ENCODE measurements at regions not wholly inside any gene's neighbourhood (a gene's known extent, or its start where the extent isn't known, plus 50 kb on each side); places are given as distances from the start of the nearest gene placed in this dataset.

GRCh38 chr4:38538517-38538916, 125.5 kb upstream of the KLF3 start:
- Histone ChIP-seq H3K9ac (no peak overlapping the region), H3K4me3 (IDR thresholded peaks at IDR 0.05; ENCODE audit: insufficient read depth, low read depth, low read length) (no peak overlapping the region), H3K79me2 (ENCODE audit: insufficient read depth, low read depth) (no peaks in the 10 kb centered on the region), H3K27ac (no peak overlapping the region), H3K27me3 (ENCODE audit: insufficient read depth, low read depth) (no peaks in the 10 kb centered on the region), H4K20me1 (ENCODE audit: insufficient read depth) (no peaks in the 10 kb centered on the region), H3K4me2 (no peak overlapping the region), H2AFZ (ENCODE audit: low read depth) (no peak overlapping the region), H3K36me3 (ENCODE audit: insufficient read depth) (no peaks in the 10 kb centered on the region), H3K4me1 (ENCODE audit: low read depth, poor library complexity, severe bottlenecking) (no peaks in the 10 kb centered on the region)
- no peak for TF ChIP-seq CTCF (conservative IDR thresholded peaks at IDR 0.05; ENCODE audit: low read depth, low read length)

GRCh38 chr4:38539501-38539900, 124.5 kb upstream of the KLF3 start:
- H3K27ac ChIP-seq, result no peak overlapping the region
- no peak overlapping the region for H2AFZ ChIP-seq (ENCODE audit: low read depth)
- H3K9ac ChIP-seq, result no peak overlapping the region
- H3K4me3 ChIP-seq (IDR thresholded peaks at IDR 0.05; ENCODE audit: insufficient read depth, low read depth, low read length), result no peak overlapping the region
- no peaks in the 10 kb centered on the region for H3K4me1 ChIP-seq (ENCODE audit: low read depth, poor library complexity, severe bottlenecking)
- no peaks in the 10 kb centered on the region for H4K20me1 ChIP-seq (ENCODE audit: insufficient read depth)
- H3K27me3 ChIP-seq (ENCODE audit: insufficient read depth, low read depth), result no peaks in the 10 kb centered on the region
- no peaks in the 10 kb centered on the region for H3K79me2 ChIP-seq (ENCODE audit: insufficient read depth, low read depth)
- no peak overlapping the region for H3K4me2 ChIP-seq
- H3K36me3 ChIP-seq (ENCODE audit: insufficient read depth), result no peaks in the 10 kb centered on the region
- TF ChIP-seq CTCF (conservative IDR thresholded peaks at IDR 0.05; ENCODE audit: low read depth, low read length), result no peak

- Histone ChIP-seq H3K79me2 (ENCODE audit: insufficient read depth, low read depth) (no peaks in the 10 kb centered on the region), H3K9ac (no peak overlapping the region), H3K27me3 (ENCODE audit: insufficient read depth, low read depth) (no peaks in the 10 kb centered on the region), H3K4me1 (ENCODE audit: low read depth, poor library complexity, severe bottlenecking) (no peaks in the 10 kb centered on the region), H2AFZ (ENCODE audit: low read depth) (no peak overlapping the region), H3K27ac (no peak overlapping the region), H3K36me3 (ENCODE audit: insufficient read depth) (no peaks in the 10 kb centered on the region), H3K4me2 (no peak overlapping the region), H4K20me1 (ENCODE audit: insufficient read depth) (no peaks in the 10 kb centered on the region), H3K4me3 (IDR thresholded peaks at IDR 0.05; ENCODE audit: insufficient read depth, low read depth, low read length) (no peak overlapping the region)
- no peak for TF ChIP-seq CTCF (conservative IDR thresholded peaks at IDR 0.05; ENCODE audit: low read depth, low read length)
Observed at GRCh38 chr4:38547052-38547451, 116.9 kb upstream of the KLF3 start.

GRCh38 chr4:38548256-38548655, 115.7 kb upstream of the KLF3 start:
- Histone ChIP-seq H3K4me2 (no peak overlapping the region), H3K4me1 (ENCODE audit: low read depth, poor library complexity, severe bottlenecking) (no peaks in the 10 kb centered on the region), H4K20me1 (ENCODE audit: insufficient read depth) (no peaks in the 10 kb centered on the region), H3K9ac (no peak overlapping the region), H3K27ac (no peak overlapping the region), H3K4me3 (IDR thresholded peaks at IDR 0.05; ENCODE audit: insufficient read depth, low read depth, low read length) (no peak overlapping the region), H3K36me3 (ENCODE audit: insufficient read depth) (no peaks in the 10 kb centered on the region), H2AFZ (ENCODE audit: low read depth) (no peak overlapping the region), H3K79me2 (ENCODE audit: insufficient read depth, low read depth) (no peaks in the 10 kb centered on the region), H3K27me3 (ENCODE audit: insufficient read depth, low read depth) (no peaks in the 10 kb centered on the region)
- no peak for TF ChIP-seq CTCF (conservative IDR thresholded peaks at IDR 0.05; ENCODE audit: low read depth, low read length)

- no peaks in the 10 kb centered on the region for H3K27me3 ChIP-seq (ENCODE audit: insufficient read depth, low read depth)
Observed at GRCh38 chr4:38559374-38559773, 104.6 kb upstream of the KLF3 start.

More at GRCh38 chr4:38559374-38559773, 104.6 kb upstream of the KLF3 start:
- Histone ChIP-seq H2AFZ (ENCODE audit: low read depth) (no peak overlapping the region), H3K4me2 (no peak overlapping the region), H3K4me1 (ENCODE audit: low read depth, poor library complexity, severe bottlenecking) (no peaks in the 10 kb centered on the region), H3K27ac (no peak overlapping the region), H4K20me1 (ENCODE audit: insufficient read depth) (no peaks in the 10 kb centered on the region), H3K9ac (no peak overlapping the region), H3K4me3 (IDR thresholded peaks at IDR 0.05; ENCODE audit: insufficient read depth, low read depth, low read length) (no peak overlapping the region), H3K36me3 (ENCODE audit: insufficient read depth) (no peaks in the 10 kb centered on the region), H3K79me2 (ENCODE audit: insufficient read depth, low read depth) (no peaks in the 10 kb centered on the region)
- no peak for TF ChIP-seq CTCF (conservative IDR thresholded peaks at IDR 0.05; ENCODE audit: low read depth, low read length)

All from KMS-11 (cell line).